Naive thymus-derived CD4-positive, alpha-beta T cell (primary cell): ENCODE measurements at regions not wholly inside any gene's neighbourhood (a gene's known extent, or its start where the extent isn't known, plus 50 kb on each side); places are given as distances from the start of the nearest gene placed in this dataset.

ENCODE experiments used
- ATAC-seq: fragments of 150-1000 bp; cut with Tn5 transposase; 2 replicates; pipeline ENCODE4 v1.10.0; 2021; ENCODE audit warnings: mild to moderate bottlenecking, moderate library complexity
- CTCF ChIA-PET: fragments of 350-600 bp; sonication (Branson Sonifier 250); formaldehyde crosslinking; loops from one replicate; lab custom pipeline; 2021; ENCODE audit warnings: antibody characterized with exemption; lab: Charles Lee
- POLR2A ChIA-PET: fragments of 350-600 bp; sonication (Branson Sonifier 250); formaldehyde crosslinking; loops from one replicate; lab custom pipeline; 2021; ENCODE audit warnings: antibody characterized with exemption, inconsistent platforms; lab: Charles Lee
- DNase-seq, 9 donors: peaks; one replicate each; pipeline versions ENCODE4 v3.0.0 to v3.0.0-alpha.2; 2020 to 2022; ENCODE audit warnings: mixed read lengths in 1 of 9
- H3K27ac ChIP-seq: one replicate; pipeline ENCODE4 v1.7.0; 2013; ENCODE audit warnings: mild to moderate bottlenecking, low read depth, low read length, moderate library complexity
- H3K27me3 ChIP-seq, 2 donors: one replicate each; pipeline ENCODE4 v1.7.0; 2013; ENCODE audit warnings: low read length in 2 of 2, mild to moderate bottlenecking in 2 of 2, moderate library complexity in 2 of 2; ENCODE audit not compliant: control insufficient read depth in 2 of 2, insufficient read depth in 2 of 2
- H3K36me3 ChIP-seq, 3 experiments: 1 replicate in 2 of 3; 2 replicates in 1 of 3; pipeline ENCODE4 v1.7.0; 2013; ENCODE audit warnings: low read length in 3 of 3, mild to moderate bottlenecking in 3 of 3, moderate library complexity in 1 of 3; ENCODE audit not compliant: insufficient read depth in 3 of 3, control insufficient read depth in 2 of 3
- H3K4me1 ChIP-seq, 2 donors: one replicate each; pipeline ENCODE4 v1.7.0; 2013; ENCODE audit warnings: low read length in 2 of 2, mild to moderate bottlenecking in 2 of 2, moderate library complexity in 1 of 2; ENCODE audit not compliant: control insufficient read depth in 2 of 2, insufficient read depth in 2 of 2
- H3K4me3 ChIP-seq: 2 replicates; pipeline ENCODE4 v1.7.0; 2013; ENCODE audit warnings: mild to moderate bottlenecking, low read length
- H3K9me3 ChIP-seq, 3 experiments: 1 replicate in 2 of 3; 2 replicates in 1 of 3; pipeline ENCODE4 v1.7.0; 2013; ENCODE audit warnings: low read length in 3 of 3; ENCODE audit not compliant: control insufficient read depth in 2 of 3
- H3K27ac Mint-ChIP-seq, 9 donors: one replicate each; pipeline ENCODE4 v1.8.0; 2020 to 2022; ENCODE audit warnings: mixed read lengths in 9 of 9, mild to moderate bottlenecking in 8 of 9, moderate library complexity in 5 of 9, inconsistent platforms in 2 of 9
- H3K27me3 Mint-ChIP-seq, 5 donors: one replicate each; pipeline ENCODE4 v1.8.0; 2021 to 2022; ENCODE audit warnings: mixed read lengths in 5 of 5, mild to moderate bottlenecking in 1 of 5
- H3K36me3 Mint-ChIP-seq, 5 donors: one replicate each; pipeline ENCODE4 v1.8.0; 2020 to 2022; ENCODE audit warnings: mixed read lengths in 5 of 5, mild to moderate bottlenecking in 3 of 5, inconsistent platforms in 1 of 5
- H3K4me1 Mint-ChIP-seq, 7 donors: one replicate each; pipeline ENCODE4 v1.8.0; 2020 to 2022; ENCODE audit warnings: mixed read lengths in 7 of 7, mild to moderate bottlenecking in 3 of 7, inconsistent platforms in 1 of 7
- H3K4me3 Mint-ChIP-seq, 10 donors: one replicate each; pipeline ENCODE4 v1.8.0; 2020 to 2022; ENCODE audit warnings: mild to moderate bottlenecking in 10 of 10, mixed read lengths in 10 of 10, moderate library complexity in 6 of 10, inconsistent platforms in 2 of 10
- H3K9me3 Mint-ChIP-seq, 11 donors: one replicate each; pipeline ENCODE4 v1.8.0; 2020 to 2022; ENCODE audit warnings: mixed read lengths in 11 of 11, mild to moderate bottlenecking in 4 of 11, inconsistent platforms in 1 of 11, moderate library complexity in 1 of 11
- intact Hi-C, 2 donors: fragments of 100-400 bp; cut with micrococcal nuclease; formaldehyde crosslinking; loops; one replicate each; pipeline ENCODE4 v1.15.1; 2023

- POLR2A ChIA-PET: no interaction called here
- no peak overlapping the region for H3K27ac Mint-ChIP-seq
- H3K4me1 ChIP-seq: no peaks in the 10 kb centered on the region
- no peaks in the 10 kb centered on the region for H3K36me3 ChIP-seq
- H3K36me3 Mint-ChIP-seq: no peaks in the 10 kb centered on the region
- no peak overlapping the region for H3K27ac ChIP-seq
- ATAC-seq: no peak
- no peak overlapping the region for H3K4me3 Mint-ChIP-seq
- CTCF ChIA-PET: no interaction called here
- H3K4me3 ChIP-seq: no peak overlapping the region
- H3K27me3 ChIP-seq: peaks cover 0 to 3% of the 10 kb centered on the region in 2 donors
- DNase-seq: no peak
- peaks cover 0 to 3% (median 0%) of the 10 kb centered on the region in 7 donors for H3K4me1 Mint-ChIP-seq
- peaks cover 37 to 68% (median 58%) of the 10 kb centered on the region in 5 donors for H3K27me3 Mint-ChIP-seq
- intact Hi-C loops: no loop called here
- H3K9me3 ChIP-seq: no peaks in the 10 kb centered on the region
- H3K9me3 Mint-ChIP-seq: peaks cover 1 to 24% (median 5%) of the 10 kb centered on the region in 11 donors
Measured at GRCh38 chr16:86925067-86925791, 346.9 kb downstream of the FOXL1 start.

- Mint-ChIP-seq H3K4me1 (peaks cover 0 to 3% (median 0%) of the 10 kb centered on the region in 7 donors), H3K9me3 (peaks cover 1 to 17% (median 5%) of the 10 kb centered on the region in 11 donors), H3K4me3 (no peak overlapping the region), H3K27ac (no peak overlapping the region), H3K27me3 (peaks cover 36 to 63% (median 58%) of the 10 kb centered on the region in 5 donors), H3K36me3 (no peaks in the 10 kb centered on the region)
- intact Hi-C loops: no loop called here
- ATAC-seq (no peak), DNase-seq (no peak)
- ChIA-PET POLR2A (no interaction called here), CTCF (no interaction called here)
- no peaks in the 10 kb centered on the region for H3K9me3 ChIP-seq
- H3K27ac ChIP-seq: no peak overlapping the region
- H3K27me3 ChIP-seq: peaks cover 0 to 3% of the 10 kb centered on the region in 2 donors
- H3K4me3 ChIP-seq: no peak overlapping the region
- H3K4me1 ChIP-seq: no peaks in the 10 kb centered on the region
- no peaks in the 10 kb centered on the region for H3K36me3 ChIP-seq
Measured at GRCh38 chr16:86926181-86927094, 348.1 kb downstream of the FOXL1 start.

- ChIA-PET CTCF (no interaction called here), POLR2A (no interaction called here)
- intact Hi-C loops: no loop called here
- H3K9me3 Mint-ChIP-seq: peaks cover 0 to 10% (median 3%) of the 10 kb centered on the region in 11 donors
- Histone ChIP-seq H3K36me3 (no peaks in the 10 kb centered on the region), H3K4me3 (no peak overlapping the region), H3K4me1 (no peaks in the 10 kb centered on the region), H3K27me3 (peaks cover 0 to 3% of the 10 kb centered on the region in 2 donors), H3K9me3 (no peaks in the 10 kb centered on the region), H3K27ac (no peak overlapping the region)
- H3K27me3 Mint-ChIP-seq: peaks cover 28 to 58% (median 49%) of the 10 kb centered on the region in 5 donors
- H3K4me1 Mint-ChIP-seq: peaks cover 0 to 3% (median 0%) of the 10 kb centered on the region in 7 donors
- DNase-seq (no peak), ATAC-seq (no peak)
- H3K36me3 Mint-ChIP-seq: no peaks in the 10 kb centered on the region
- H3K4me3 Mint-ChIP-seq: no peak overlapping the region
- H3K27ac Mint-ChIP-seq: no peak overlapping the region
Measured at GRCh38 chr16:86927699-86928098, 349.4 kb downstream of the FOXL1 start.

DNA sequence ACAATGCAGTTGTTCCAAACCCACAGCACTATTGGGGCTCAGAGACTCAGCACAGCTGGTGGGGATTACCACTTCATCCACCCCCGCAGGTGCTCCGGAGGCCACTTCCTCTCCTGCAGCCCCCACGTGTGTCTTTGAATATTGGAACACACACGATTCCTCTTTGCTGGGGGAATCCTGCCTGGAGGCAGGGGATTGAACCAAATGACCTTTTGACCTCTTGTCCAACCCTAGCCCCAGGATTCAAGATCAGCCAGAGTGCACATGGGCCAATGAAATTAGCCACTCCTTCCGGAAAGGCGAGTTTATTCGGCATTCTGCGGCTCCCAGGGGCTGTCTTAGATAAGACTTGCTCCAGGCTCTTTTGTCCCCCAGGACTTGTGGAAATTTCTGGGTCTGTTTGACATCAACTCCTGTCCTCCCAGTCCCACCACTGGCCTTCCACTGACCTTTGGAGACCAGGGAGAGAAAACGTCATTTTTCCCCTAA, 350.2 kb downstream of the FOXL1 start:
- Mint-ChIP-seq H3K4me3 (no peak overlapping the region), H3K4me1 (peaks cover 0 to 3% (median 0%) of the 10 kb centered on the region in 7 donors), H3K36me3 (no peaks in the 10 kb centered on the region), H3K27ac (no peak overlapping the region), H3K27me3 (peaks cover 21 to 56% (median 41%) of the 10 kb centered on the region in 5 donors), H3K9me3 (peaks cover 0 to 8% (median under 1%) of the 10 kb centered on the region in 11 donors)
- ChIA-PET POLR2A (no interaction called here), CTCF (no interaction called here)
- H3K36me3 ChIP-seq: no peaks in the 10 kb centered on the region
- no peak for DNase-seq
- no peaks in the 10 kb centered on the region for H3K9me3 ChIP-seq
- no peak for ATAC-seq
- H3K4me3 ChIP-seq: no peak overlapping the region
- no peaks in the 10 kb centered on the region for H3K4me1 ChIP-seq
- no peak overlapping the region for H3K27ac ChIP-seq
- H3K27me3 ChIP-seq: peaks cover 0 to 3% of the 10 kb centered on the region in 2 donors
- intact Hi-C loops: no loop called here

GRCh38 chr16:86929057-86929871, 350.9 kb downstream of the FOXL1 start:
- ChIA-PET POLR2A (no interaction called here), CTCF (no interaction called here)
- Histone ChIP-seq H3K27ac (no peak overlapping the region), H3K9me3 (no peaks in the 10 kb centered on the region), H3K27me3 (peaks cover 0 to 3% of the 10 kb centered on the region in 2 donors), H3K36me3 (no peaks in the 10 kb centered on the region), H3K4me1 (no peaks in the 10 kb centered on the region), H3K4me3 (no peak overlapping the region)
- ATAC-seq (no peak), DNase-seq (no peak)
- Mint-ChIP-seq H3K4me1 (peaks cover 0 to 3% (median 0%) of the 10 kb centered on the region in 7 donors), H3K4me3 (no peak overlapping the region), H3K27ac (no peak overlapping the region), H3K36me3 (no peaks in the 10 kb centered on the region), H3K27me3 (peaks cover 19 to 53% (median 41%) of the 10 kb centered on the region in 5 donors), H3K9me3 (peaks cover 0 to 8% (median 0%) of the 10 kb centered on the region in 11 donors)
- intact Hi-C loops: no loop called here

DNA sequence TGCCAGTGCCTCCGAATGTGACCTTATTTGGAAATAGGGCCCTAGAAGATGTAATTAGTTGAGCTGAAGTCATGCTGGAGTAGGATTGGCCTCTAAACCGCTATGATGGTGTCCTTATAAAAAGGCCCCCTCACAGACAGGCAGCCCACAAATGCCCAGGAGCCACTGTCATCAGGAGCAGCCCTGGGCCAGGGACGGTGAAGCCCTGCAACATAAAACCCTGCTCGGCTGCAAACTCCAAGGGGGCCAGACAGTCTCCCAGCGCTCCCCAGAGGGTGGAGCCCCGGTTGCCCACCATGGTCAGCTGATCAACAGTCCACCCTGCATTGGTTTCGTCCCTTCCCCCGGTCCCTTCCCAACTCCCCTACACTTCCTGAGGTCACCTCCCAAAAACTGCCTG, 351.7 kb downstream of the FOXL1 start:
- H3K9me3 Mint-ChIP-seq: peaks cover 0 to 7% (median 0%) of the 10 kb centered on the region in 11 donors
- Histone ChIP-seq H3K4me1 (no peaks in the 10 kb centered on the region), H3K27ac (no peak overlapping the region), H3K36me3 (no peaks in the 10 kb centered on the region), H3K27me3 (no peaks in the 10 kb centered on the region), H3K4me3 (no peak overlapping the region), H3K9me3 (no peaks in the 10 kb centered on the region)
- DNase-seq (no peak), ATAC-seq (no peak)
- no peak overlapping the region for H3K27ac Mint-ChIP-seq
- H3K4me1 Mint-ChIP-seq: peaks cover 0 to 5% (median 0%) of the 10 kb centered on the region in 7 donors
- peaks cover 0 to 5% (median 0%) of the 10 kb centered on the region in 5 donors for H3K36me3 Mint-ChIP-seq
- H3K4me3 Mint-ChIP-seq: no peak overlapping the region
- ChIA-PET POLR2A (no interaction called here), CTCF (no interaction called here)
- H3K27me3 Mint-ChIP-seq: peaks cover 18 to 51% (median 42%) of the 10 kb centered on the region in 5 donors
- intact Hi-C loops: no loop called here
